ENCODE measurements at regions not wholly inside any gene's neighbourhood (a gene's known extent, or its start where the extent isn't known, plus 50 kb on each side); places are given as distances from the start of the nearest gene placed in this dataset.

DNA sequence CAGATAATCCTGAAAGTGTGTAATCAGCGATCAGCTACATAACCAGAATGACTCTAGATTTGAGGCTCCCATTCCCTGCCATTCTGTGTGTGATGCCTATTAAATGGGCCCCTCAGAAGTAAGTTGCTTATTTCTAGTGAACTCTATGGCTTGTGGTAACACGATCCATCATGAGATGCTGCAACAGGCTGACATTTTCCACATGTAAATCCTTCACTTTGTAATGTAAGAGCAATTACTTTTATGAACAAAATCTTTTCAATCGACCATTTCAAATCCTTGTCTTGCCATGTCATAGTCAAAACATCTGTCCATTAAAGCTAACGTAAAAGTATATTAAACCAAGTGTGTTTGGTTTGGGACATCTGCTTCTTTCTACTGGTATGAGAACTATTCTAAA lies 175.9 kb upstream of the ETAA1 start:
- DNase-seq: no peak
- Histone ChIP-seq H3K27ac (no peak overlapping the region), H3K27me3 (replicated peaks) (no peaks in the 10 kb centered on the region), H3K4me3 (ENCODE audit: low read depth, low read length) (no peak overlapping the region), H3K36me3 (replicated peaks) (no peaks in the 10 kb centered on the region)
- TF ChIP-seq CTCF (IDR thresholded peaks at IDR 0.05; ENCODE audit: low read depth, low read length, missing control alignments): no peak
- in situ Hi-C loops (cut with HindIII; ENCODE audit: low pct_ligation_motif_present, low sequenced_read_pairs): no loop called here

- H3K27me3 ChIP-seq (replicated peaks): no peaks in the 10 kb centered on the region
- H3K36me3 ChIP-seq (replicated peaks): no peaks in the 10 kb centered on the region
- H3K4me3 ChIP-seq (ENCODE audit: low read depth, low read length): no peak overlapping the region
- in situ Hi-C loops (cut with HindIII; ENCODE audit: low pct_ligation_motif_present, low sequenced_read_pairs): no loop called here
- H3K27ac ChIP-seq: no peak overlapping the region
- no peak for DNase-seq
- TF ChIP-seq CTCF (IDR thresholded peaks at IDR 0.05; ENCODE audit: low read depth, low read length, missing control alignments): no peak
Measured at GRCh38 chr2:67225287-67225973, 171.7 kb upstream of the ETAA1 start.

DNA sequence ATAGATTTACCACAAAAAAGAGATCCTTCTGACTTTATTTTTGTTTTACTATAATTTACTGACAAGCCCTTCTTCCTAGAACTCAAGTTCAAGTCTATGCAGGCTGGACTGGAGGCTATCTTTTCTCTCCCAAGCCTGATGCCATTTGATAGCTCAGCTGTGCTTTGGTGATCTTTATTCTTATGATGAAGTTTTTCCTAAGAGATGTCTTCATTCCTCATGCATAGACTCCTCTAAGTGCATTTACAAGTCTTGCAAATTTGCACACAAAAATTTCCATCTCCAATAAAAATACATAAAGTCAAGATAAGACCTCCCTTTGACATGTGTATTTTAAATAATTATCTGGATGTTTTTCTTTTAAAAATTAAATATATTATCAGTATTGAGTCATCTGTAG lies 167.4 kb upstream of the ETAA1 start:
- TF ChIP-seq CTCF (IDR thresholded peaks at IDR 0.05; ENCODE audit: low read depth, low read length, missing control alignments): no peak
- no peak for DNase-seq
- Histone ChIP-seq H3K27ac (no peak overlapping the region), H3K4me3 (ENCODE audit: low read depth, low read length) (no peak overlapping the region), H3K36me3 (replicated peaks) (no peaks in the 10 kb centered on the region), H3K27me3 (replicated peaks) (no peaks in the 10 kb centered on the region)
- in situ Hi-C loops (cut with HindIII; ENCODE audit: low pct_ligation_motif_present, low sequenced_read_pairs): no loop called here

DNA sequence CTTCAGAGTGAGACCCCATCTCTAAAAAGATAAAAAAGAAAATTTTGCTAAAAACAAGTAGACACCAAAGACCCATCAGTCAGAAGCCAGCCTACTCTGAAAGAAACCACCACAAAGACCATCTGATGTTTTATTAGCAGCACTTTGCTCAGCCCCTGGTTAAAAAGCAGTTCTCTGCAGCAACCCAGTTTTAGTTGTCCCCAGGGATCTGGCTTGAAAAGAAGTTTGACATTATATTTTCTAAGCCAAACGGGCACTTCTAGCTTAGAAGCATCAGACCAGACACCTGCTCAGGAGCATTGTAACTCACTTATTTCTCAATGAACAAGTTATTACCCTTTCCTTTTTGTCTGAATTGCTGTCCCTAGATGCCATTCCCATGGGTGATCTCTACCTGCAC lies 164.2 kb upstream of the ETAA1 start:
- no peak for DNase-seq
- Histone ChIP-seq H3K27ac (no peak overlapping the region), H3K4me3 (ENCODE audit: low read depth, low read length) (no peak overlapping the region), H3K36me3 (replicated peaks) (no peaks in the 10 kb centered on the region), H3K27me3 (replicated peaks) (no peaks in the 10 kb centered on the region)
- in situ Hi-C loops (cut with HindIII; ENCODE audit: low pct_ligation_motif_present, low sequenced_read_pairs): no loop called here
- TF ChIP-seq CTCF (IDR thresholded peaks at IDR 0.05; ENCODE audit: low read depth, low read length, missing control alignments): no peak

DNA sequence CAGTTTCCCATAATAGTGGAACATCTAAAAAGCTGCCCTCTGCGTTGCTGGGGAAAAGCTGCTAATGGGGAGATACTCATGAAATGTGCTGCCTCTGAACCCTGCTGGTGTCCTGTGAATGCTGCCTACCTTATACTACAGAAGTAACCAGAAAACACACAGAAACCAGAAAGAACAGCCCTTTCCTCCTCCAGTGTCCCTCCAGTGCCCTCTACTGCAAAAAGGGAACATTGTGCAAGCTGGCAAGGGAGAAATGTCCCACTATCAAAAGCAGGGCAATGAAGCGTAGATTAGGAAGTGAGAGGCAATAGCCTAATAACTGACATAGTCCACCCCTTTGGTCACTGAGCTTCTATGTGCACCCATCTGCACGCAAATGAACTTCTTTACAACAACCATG lies 162.7 kb upstream of the ETAA1 start:
- peak; percentile 34 for DNase-seq
- peak; percentile 74 for TF ChIP-seq CTCF (IDR thresholded peaks at IDR 0.05; ENCODE audit: low read depth, low read length, missing control alignments)
- H3K27me3 ChIP-seq (replicated peaks): no peaks in the 10 kb centered on the region
- in situ Hi-C loops (cut with HindIII; ENCODE audit: low pct_ligation_motif_present, low sequenced_read_pairs): no loop called here
- H3K4me3 ChIP-seq (ENCODE audit: low read depth, low read length): no peak overlapping the region
- no peak overlapping the region for H3K27ac ChIP-seq
- no peaks in the 10 kb centered on the region for H3K36me3 ChIP-seq (replicated peaks)

GRCh38 chr2:67237288-67237687 lies 159.8 kb upstream of the ETAA1 start:
- no peak overlapping the region for H3K27ac ChIP-seq
- peak; percentile 44 for TF ChIP-seq CTCF (IDR thresholded peaks at IDR 0.05; ENCODE audit: low read depth, low read length, missing control alignments)
- H3K27me3 ChIP-seq (replicated peaks): no peaks in the 10 kb centered on the region
- DNase-seq: no peak
- no peak overlapping the region for H3K4me3 ChIP-seq (ENCODE audit: low read depth, low read length)
- H3K36me3 ChIP-seq (replicated peaks): no peaks in the 10 kb centered on the region
- in situ Hi-C loops (cut with HindIII; ENCODE audit: low pct_ligation_motif_present, low sequenced_read_pairs): no loop called here
